ENCODE measurements at regions not wholly inside any gene's neighbourhood (a gene's known extent, or its start where the extent isn't known, plus 50 kb on each side); places are given as distances from the start of the nearest gene placed in this dataset.

DNA sequence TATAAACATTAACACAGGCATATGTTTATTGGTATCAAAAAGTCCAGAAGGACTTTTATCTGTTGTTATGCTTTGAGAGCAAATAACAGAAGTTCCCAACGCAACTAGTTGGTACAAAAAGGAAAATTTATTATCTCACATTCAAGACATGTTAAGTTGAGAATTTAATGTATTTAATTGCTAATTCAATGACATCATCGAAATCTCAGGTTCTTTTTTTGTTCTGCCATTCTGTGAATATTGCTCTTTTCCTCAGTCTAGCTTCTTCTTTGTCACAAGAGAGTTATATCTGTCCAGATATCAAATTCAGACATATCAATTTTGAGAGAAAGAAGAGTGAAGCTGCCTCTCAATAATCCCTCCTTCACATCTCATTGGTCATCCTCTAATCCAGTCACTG, 307.6 kb upstream of the PCSK5 start:
- Mint-ChIP-seq H3K27me3 (ENCODE audit: insufficient read depth, unreplicated experiment) (no peaks in the 10 kb centered on the region), H3K9me3 (ENCODE audit: unreplicated experiment) (peaks cover 23% of the 10 kb centered on the region), H3K36me3 (ENCODE audit: insufficient read depth, unreplicated experiment) (peaks cover 5% of the 10 kb centered on the region), H3K27ac (ENCODE audit: low read depth, unreplicated experiment) (no peak overlapping the region), H3K4me1 (ENCODE audit: insufficient read depth, unreplicated experiment) (no peaks in the 10 kb centered on the region), H3K4me3 (ENCODE audit: unreplicated experiment) (no peak overlapping the region)
- intact Hi-C loops (cut with micrococcal nuclease), result no loop called here
- BruUV-seq (replicated peaks), result no TSS peak
- DNase-seq (ENCODE audit: unreplicated experiment), result no peak
- CTCF ChIA-PET, result no interaction called here
- TF ChIP-seq, protein P1, sequence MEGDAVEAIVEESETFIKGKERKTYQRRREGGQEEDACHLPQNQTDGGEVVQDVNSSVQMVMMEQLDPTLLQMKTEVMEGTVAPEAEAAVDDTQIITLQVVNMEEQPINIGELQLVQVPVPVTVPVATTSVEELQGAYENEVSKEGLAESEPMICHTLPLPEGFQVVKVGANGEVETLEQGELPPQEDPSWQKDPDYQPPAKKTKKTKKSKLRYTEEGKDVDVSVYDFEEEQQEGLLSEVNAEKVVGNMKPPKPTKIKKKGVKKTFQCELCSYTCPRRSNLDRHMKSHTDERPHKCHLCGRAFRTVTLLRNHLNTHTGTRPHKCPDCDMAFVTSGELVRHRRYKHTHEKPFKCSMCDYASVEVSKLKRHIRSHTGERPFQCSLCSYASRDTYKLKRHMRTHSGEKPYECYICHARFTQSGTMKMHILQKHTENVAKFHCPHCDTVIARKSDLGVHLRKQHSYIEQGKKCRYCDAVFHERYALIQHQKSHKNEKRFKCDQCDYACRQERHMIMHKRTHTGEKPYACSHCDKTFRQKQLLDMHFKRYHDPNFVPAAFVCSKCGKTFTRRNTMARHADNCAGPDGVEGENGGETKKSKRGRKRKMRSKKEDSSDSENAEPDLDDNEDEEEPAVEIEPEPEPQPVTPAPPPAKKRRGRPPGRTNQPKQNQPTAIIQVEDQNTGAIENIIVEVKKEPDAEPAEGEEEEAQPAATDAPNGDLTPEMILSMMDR (IDR thresholded peaks at IDR 0.05; ENCODE audit: unreplicated experiment), result no peak
- POLR2A ChIA-PET, result no interaction called here

DNA sequence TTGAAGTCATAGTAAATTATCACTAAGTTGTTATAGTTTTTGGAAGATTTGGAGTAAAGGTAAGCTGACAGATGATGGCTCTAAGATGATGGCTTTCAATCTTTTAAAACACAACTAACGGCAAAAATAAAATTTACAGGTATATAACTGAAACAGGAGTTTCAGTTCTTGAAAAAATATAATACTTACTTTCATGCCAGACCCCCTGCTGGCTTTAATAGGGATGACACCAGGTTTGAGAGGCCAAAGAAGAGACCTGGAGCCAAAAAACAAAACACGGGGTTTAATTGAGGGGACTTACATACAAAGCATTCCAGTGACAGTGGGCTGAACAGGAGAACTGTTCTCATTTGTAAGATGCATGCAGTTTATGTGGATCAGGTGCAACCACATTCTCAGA, 301.7 kb upstream of the PCSK5 start:
- ChIA-PET CTCF (interaction anchor here (0.6 kb wide), 1 partner anchor 321 kb away, joined by 3 read pairs; no protein-coding TSS in a partner anchor), POLR2A (no interaction called here)
- no peak overlapping the region for H3K4me3 Mint-ChIP-seq (ENCODE audit: unreplicated experiment)
- no TSS peak for BruUV-seq (replicated peaks)
- H3K27ac Mint-ChIP-seq (ENCODE audit: low read depth, unreplicated experiment), result no peak overlapping the region
- no peaks in the 10 kb centered on the region for H3K4me1 Mint-ChIP-seq (ENCODE audit: insufficient read depth, unreplicated experiment)
- peaks cover 35% of the 10 kb centered on the region for H3K9me3 Mint-ChIP-seq (ENCODE audit: unreplicated experiment)
- peaks cover 5% of the 10 kb centered on the region for H3K36me3 Mint-ChIP-seq (ENCODE audit: insufficient read depth, unreplicated experiment)
- DNase-seq (ENCODE audit: unreplicated experiment), result peak; percentile 21
- no peaks in the 10 kb centered on the region for H3K27me3 Mint-ChIP-seq (ENCODE audit: insufficient read depth, unreplicated experiment)
- intact Hi-C loops (cut with micrococcal nuclease), result no loop called here
- TF ChIP-seq, protein P1 (IDR thresholded peaks at IDR 0.05; ENCODE audit: unreplicated experiment), result no peak

DNA sequence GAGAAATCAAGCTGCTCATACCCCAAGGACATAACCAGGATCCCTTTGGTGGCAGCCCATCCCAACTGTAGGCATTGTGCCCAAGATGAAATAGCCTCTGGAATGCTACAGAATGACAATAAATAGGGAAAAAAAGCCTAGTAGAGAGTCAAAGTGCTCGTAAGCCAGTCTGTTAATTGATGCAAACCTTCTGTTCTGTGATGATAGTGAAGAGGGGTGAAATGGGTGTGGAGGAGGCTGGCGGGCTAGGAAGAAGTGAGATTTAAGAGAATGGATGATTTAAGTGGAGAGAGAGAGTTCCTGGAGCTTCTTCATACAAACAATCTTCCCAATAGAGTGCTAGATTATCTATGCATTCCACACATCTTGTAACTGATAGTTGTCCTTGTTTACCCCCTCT, 301.0 kb upstream of the PCSK5 start:
- Mint-ChIP-seq H3K9me3 (ENCODE audit: unreplicated experiment) (peaks cover 40% of the 10 kb centered on the region), H3K4me3 (ENCODE audit: unreplicated experiment) (no peak overlapping the region), H3K4me1 (ENCODE audit: insufficient read depth, unreplicated experiment) (no peaks in the 10 kb centered on the region), H3K36me3 (ENCODE audit: insufficient read depth, unreplicated experiment) (peaks cover 5% of the 10 kb centered on the region), H3K27me3 (ENCODE audit: insufficient read depth, unreplicated experiment) (no peaks in the 10 kb centered on the region), H3K27ac (ENCODE audit: low read depth, unreplicated experiment) (no peak overlapping the region)
- CTCF ChIA-PET, result no interaction called here
- TF ChIP-seq, protein P1 (IDR thresholded peaks at IDR 0.05; ENCODE audit: unreplicated experiment), result no peak
- POLR2A ChIA-PET, result no interaction called here
- no TSS peak for BruUV-seq (replicated peaks)
- intact Hi-C loops (cut with micrococcal nuclease), result no loop called here
- no peak for DNase-seq (ENCODE audit: unreplicated experiment)

DNA sequence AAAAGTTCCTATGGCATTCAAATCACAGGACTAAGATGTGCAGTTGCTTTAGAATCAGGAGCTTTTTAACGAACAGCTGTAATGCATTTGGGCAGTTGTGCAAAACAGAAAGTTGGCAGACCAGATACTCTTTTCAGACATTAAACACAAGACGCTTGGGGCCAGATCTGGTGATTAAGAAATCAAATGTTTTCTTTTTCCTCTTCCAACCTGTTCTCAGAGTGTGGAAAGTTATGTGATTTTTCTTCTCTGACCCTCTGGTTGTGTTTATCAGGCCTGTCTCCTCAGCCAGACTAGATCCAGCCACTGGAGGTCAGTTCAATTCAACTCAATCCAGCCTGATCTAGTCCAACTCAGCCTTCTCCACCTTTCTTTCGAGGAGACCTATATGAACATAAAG, 298.5 kb upstream of the PCSK5 start:
- peak; percentile 11 for DNase-seq (ENCODE audit: unreplicated experiment)
- no peaks in the 10 kb centered on the region for H3K36me3 Mint-ChIP-seq (ENCODE audit: insufficient read depth, unreplicated experiment)
- no peak overlapping the region for H3K27ac Mint-ChIP-seq (ENCODE audit: low read depth, unreplicated experiment)
- ChIA-PET CTCF (no interaction called here), POLR2A (no interaction called here)
- no TSS peak for BruUV-seq (replicated peaks)
- intact Hi-C loops (cut with micrococcal nuclease), result no loop called here
- no peaks in the 10 kb centered on the region for H3K4me1 Mint-ChIP-seq (ENCODE audit: insufficient read depth, unreplicated experiment)
- TF ChIP-seq, protein P1 (IDR thresholded peaks at IDR 0.05; ENCODE audit: unreplicated experiment), result no peak
- H3K27me3 Mint-ChIP-seq (ENCODE audit: insufficient read depth, unreplicated experiment), result no peaks in the 10 kb centered on the region
- peaks cover 37% of the 10 kb centered on the region for H3K9me3 Mint-ChIP-seq (ENCODE audit: unreplicated experiment)
- no peak overlapping the region for H3K4me3 Mint-ChIP-seq (ENCODE audit: unreplicated experiment)

Data from MCF 10A (cell line).